ENCODE measurements at regions not wholly inside any gene's neighbourhood (a gene's known extent, or its start where the extent isn't known, plus 50 kb on each side); places are given as distances from the start of the nearest gene placed in this dataset.

- CTCF ChIA-PET: no interaction called here
- H3K36me3 ChIP-seq (ENCODE audit: control insufficient read depth in 2 of 2, insufficient read depth in 1 of 2, low read length in 2 of 2): no peaks in the 10 kb centered on the region
- H3K9me3 ChIP-seq (ENCODE audit: control insufficient read depth, insufficient read depth, low read depth, low read length): no peaks in the 10 kb centered on the region
- no peak overlapping the region for H3K4me3 ChIP-seq (ENCODE audit: low read depth, low read length)
- H3K27ac ChIP-seq (ENCODE audit: extremely low read depth, low read depth, low read length): no peak overlapping the region
- peak; percentile 46 for TF ChIP-seq ZBTB17 (tag by site-specific recombination; IDR thresholded peaks at IDR 0.05)
- TF ChIP-seq ZEB2 (tag by site-specific recombination; IDR thresholded peaks at IDR 0.05): peak; percentile 24; the same call in 1 of the 2 replicates
- peak; percentile 52; the same call in 1 of the 2 replicates for TF ChIP-seq PRDM4 (tag by site-specific recombination; IDR thresholded peaks at IDR 0.05)
- TF ChIP-seq PRDM6 (tag by site-specific recombination; IDR thresholded peaks at IDR 0.05): peak; percentile 77
- peak; percentile 47; the same call in 1 of the 2 replicates for TF ChIP-seq HIC1 (tag by site-specific recombination; IDR thresholded peaks at IDR 0.05)
- peak; percentile 81 for TF ChIP-seq BCL11A (tag by site-specific recombination; IDR thresholded peaks at IDR 0.05; ENCODE audit: low read depth)
- TF ChIP-seq ZNF391 (tag by site-specific recombination; IDR thresholded peaks at IDR 0.05; ENCODE audit: borderline replicate concordance, low read depth): peak; percentile 25; the same call in 1 of the 2 replicates
- peak; percentile 67 for TF ChIP-seq ZNF366 (tag by site-specific recombination; conservative IDR thresholded peaks at IDR 0.05)
- no peak for TF ChIP-seq GFI1B (tag by site-specific recombination; IDR thresholded peaks at IDR 0.05)
- TF ChIP-seq BCL6B (tag by site-specific recombination; IDR thresholded peaks at IDR 0.05): peak; percentile 31; the same call in 1 of the 2 replicates
- TF ChIP-seq ZNF639 (tag by site-specific recombination; IDR thresholded peaks at IDR 0.05): 0 out of 2 replicates have a peak, but pooled peaks have one; percentile 16
- peak; percentile 74 for TF ChIP-seq ZNF843 (tag by site-specific recombination; IDR thresholded peaks at IDR 0.05)
- TF ChIP-seq ZNF513 (tag by site-specific recombination; IDR thresholded peaks at IDR 0.05): no peak
- TF ChIP-seq ZBTB26 (tag by site-specific recombination; optimal IDR thresholded peaks at IDR 0.05): no peak
- peak; percentile 78 for TF ChIP-seq SP7 (tag by site-specific recombination; IDR thresholded peaks at IDR 0.05)
- TF ChIP-seq HOXD13 (CRISPR knock-in tag; IDR thresholded peaks at IDR 0.05; ENCODE audit: borderline replicate concordance): 0 out of 2 replicates have a peak, but pooled peaks have one; percentile 17
- no peak for TF ChIP-seq ZFP69B (tag by site-specific recombination; IDR thresholded peaks at IDR 0.05)
- TF ChIP-seq WT1 (tag by site-specific recombination; IDR thresholded peaks at IDR 0.05): peak; percentile 73
- peak; percentile 69 for TF ChIP-seq OSR2 (tag by site-specific recombination; IDR thresholded peaks at IDR 0.05)
- no peak for TF ChIP-seq ZNF354C (tag by site-specific recombination; IDR thresholded peaks at IDR 0.05; ENCODE audit: borderline replicate concordance, low read depth)
- no peak for TF ChIP-seq ZSCAN30 (tag by site-specific recombination; IDR thresholded peaks at IDR 0.05)
- 0 out of 2 replicates have a peak, but pooled peaks have one; percentile 36 for TF ChIP-seq KLF10 (tag by site-specific recombination; IDR thresholded peaks at IDR 0.05)
- no peak for TF ChIP-seq ZNF544 (tag by site-specific recombination; IDR thresholded peaks at IDR 0.05)
- TF ChIP-seq KLF16 (tag by site-specific recombination; IDR thresholded peaks at IDR 0.05): peak; percentile 50; the same call in 1 of the 2 replicates
- H3K4me1 ChIP-seq (ENCODE audit: control insufficient read depth, insufficient read depth, low read length): peaks cover 18% of the 10 kb centered on the region
- POLR2A ChIA-PET: interaction anchor here (0.6 kb wide), 1 partner anchor 839 kb away, joined by 3 read pairs; no protein-coding TSS in a partner anchor
Measured at GRCh38 chr2:45241061-45241561, 231.9 kb upstream of the SIX2 start.
